GM21390 (cell line): ENCODE measurements at regions not wholly inside any gene's neighbourhood (a gene's known extent, or its start where the extent isn't known, plus 50 kb on each side); places are given as distances from the start of the nearest gene placed in this dataset.

Experiments
- ATAC-seq: cut with Tn5 transposase; IDR thresholded peaks from one replicate; pipeline ENCODE4 v1.9.1; 2021; ENCODE audit not compliant: unreplicated experiment

GRCh38 chr5:2255915-2256690, 373.4 kb upstream of the IRX4 start:
- ATAC-seq = no peak

DNA sequence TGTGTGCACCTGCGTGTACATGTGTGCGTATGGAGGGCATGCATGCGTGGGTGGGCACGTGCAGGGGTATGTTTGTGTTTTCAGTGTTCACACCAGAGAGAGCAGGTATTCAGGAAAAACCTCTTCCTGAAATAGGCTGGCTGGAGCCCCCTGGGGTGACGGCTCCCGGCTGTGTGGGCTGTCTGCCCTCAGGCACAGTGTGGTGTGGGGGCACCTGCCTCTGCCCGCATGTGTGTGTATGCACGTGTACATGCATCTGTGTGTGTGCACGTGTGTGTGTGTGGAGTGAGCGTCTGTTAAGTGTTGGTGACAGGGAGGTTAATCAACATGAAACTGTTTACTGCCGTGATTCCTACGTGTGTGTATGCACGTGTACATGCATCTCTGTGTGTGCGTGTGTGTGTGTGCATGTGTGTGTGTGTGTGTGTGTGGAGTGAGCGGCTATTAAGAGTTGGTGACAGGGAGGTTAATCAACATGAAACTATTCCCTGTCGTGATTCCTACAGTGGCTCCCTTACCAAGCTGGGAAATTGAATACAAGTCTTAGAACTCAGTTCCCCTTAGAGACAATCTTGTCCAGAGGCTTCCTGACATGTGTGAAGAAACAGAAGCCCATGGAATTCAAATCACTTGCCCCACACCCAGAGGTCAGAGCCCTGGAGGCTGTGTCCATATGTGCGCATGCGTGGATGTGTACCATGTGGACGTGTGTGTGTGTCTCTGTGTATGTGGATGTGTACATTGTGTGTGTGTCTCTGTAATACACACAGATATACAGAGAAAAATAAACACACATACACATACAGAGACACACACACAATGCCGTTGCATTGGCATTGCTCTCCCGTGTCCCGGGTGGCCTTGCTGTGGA, 372.4 kb upstream of the IRX4 start:
- no peak for ATAC-seq

DNA sequence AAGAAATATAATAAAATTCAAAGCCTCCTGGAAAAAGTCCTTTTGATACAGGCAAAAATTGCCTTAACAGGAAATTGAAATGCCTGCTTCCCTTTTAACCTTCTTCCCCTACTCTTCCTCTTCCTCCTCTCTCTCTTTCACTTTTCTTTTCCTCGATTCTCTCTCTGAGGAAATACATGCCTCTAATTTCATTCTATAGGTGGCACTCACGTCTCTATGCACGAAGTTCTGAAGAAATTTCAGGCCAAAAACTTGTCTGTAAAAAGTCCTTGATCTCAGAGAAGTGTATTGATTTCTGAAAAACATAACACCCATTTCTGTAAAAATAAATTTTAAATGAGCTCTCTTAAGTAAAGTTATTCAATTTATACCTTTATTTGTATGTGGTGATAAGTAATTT, 371.7 kb upstream of the IRX4 start:
- no peak for ATAC-seq

DNA sequence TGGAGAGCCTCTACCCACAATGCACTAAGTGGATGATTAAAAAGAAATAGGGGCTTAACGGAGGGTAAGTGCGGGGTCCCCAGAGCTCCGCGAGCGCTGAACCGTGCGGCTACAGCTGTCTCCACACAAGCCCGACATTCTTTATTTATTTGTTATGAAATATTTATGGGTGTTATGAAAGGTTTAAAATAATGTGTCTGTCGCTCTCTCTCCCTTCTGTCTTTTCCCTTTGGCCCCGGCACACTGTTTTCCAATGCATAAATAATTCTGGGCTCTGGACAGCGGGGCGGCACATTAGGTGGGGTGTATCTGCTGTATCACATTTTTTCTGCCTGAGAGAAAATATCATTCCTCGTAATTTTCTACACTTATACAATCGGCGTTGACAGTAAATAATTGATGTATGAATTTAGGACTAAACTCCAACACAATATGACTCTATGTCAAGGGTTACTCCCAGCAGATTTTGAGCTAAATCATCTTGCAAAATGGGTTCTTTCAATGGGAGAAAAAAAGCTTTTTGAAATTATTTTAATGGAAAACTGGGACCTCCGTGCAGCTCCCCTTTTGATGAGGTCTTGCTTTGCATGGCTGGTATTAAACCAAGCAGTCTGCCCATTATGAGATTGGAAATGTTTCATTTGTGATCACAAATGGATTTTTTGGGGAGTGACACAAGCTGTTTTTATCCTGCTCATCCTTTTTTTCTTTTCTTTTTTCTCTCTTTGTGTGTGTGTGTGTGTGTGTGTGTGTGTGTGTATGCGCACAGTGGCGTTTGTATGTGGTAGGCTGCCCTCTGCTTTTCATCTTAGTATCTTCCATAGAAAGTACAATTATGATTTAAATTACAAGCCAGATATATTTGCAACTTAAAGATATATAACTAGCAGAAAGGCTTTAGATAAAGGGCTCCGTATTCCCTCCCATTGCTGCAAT, 370.6 kb upstream of the IRX4 start:
- no peak for ATAC-seq

DNA sequence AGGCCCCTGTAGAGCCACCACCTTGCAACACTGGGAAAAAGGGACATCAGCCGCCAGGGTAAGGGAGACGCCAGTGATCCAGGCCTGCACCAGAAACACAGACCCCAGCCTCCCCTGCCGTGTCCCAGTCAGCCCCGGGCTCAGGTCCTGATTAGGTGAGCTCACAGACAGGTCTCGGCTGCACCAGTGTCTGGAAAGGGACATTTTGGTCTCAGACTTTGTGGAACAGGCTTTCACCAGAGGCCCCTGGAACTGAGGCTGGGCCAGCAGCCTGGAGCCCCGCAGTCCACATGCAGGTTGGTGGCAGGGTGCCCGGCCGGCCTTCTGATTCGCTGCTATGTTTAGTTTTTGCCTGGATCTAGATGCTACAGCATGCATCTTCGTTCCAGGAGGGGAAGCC, 369.0 kb upstream of the IRX4 start:
- ATAC-seq = no peak

- no peak for ATAC-seq
Observed at GRCh38 chr5:2251298-2251697, 368.6 kb upstream of the IRX4 start.

GRCh38 chr5:2250365-2250950, 367.7 kb upstream of the IRX4 start:
- no peak for ATAC-seq

DNA sequence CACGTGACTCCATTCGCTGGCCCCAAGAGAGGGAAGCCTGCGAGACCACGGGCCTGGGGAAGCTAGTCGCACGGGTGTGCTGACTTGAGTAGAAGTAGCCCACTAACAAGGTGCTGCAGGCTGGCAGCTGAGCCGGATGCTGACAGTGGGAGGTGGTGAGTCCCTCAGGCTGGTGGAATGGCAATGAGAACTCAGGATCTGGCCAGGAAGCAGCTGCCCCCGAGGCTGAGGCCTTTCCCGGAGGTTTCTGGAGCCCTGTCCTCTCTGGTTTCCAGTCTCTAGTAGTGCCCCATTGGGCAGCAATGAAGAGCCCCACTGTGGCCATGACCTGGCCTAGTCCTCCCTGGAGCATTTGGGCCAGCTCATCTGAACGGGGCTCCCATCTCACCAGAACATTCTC, 366.7 kb upstream of the IRX4 start:
- no peak for ATAC-seq

GRCh38 chr5:2249026-2249425, 366.3 kb upstream of the IRX4 start:
- no peak for ATAC-seq

DNA sequence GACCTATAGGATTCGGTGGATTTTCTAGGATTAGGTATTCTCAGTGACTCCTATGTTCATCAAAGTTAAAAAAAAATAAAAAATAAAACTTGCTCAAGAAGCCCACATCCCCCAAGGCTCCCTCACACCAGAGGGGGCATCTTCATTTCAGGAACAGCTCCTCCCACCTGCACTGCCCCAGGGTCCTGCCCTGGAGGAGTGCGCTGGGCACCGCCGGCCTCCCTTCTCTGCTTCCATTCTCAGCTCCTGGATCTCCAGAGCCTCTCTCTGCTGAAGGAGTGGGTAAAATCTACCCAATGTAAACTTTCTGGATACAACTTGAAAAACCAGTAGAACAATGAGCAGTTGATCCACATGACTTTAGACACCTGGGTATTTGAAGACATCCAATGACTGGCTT, 359.8 kb upstream of the IRX4 start:
- ATAC-seq = no peak

DNA sequence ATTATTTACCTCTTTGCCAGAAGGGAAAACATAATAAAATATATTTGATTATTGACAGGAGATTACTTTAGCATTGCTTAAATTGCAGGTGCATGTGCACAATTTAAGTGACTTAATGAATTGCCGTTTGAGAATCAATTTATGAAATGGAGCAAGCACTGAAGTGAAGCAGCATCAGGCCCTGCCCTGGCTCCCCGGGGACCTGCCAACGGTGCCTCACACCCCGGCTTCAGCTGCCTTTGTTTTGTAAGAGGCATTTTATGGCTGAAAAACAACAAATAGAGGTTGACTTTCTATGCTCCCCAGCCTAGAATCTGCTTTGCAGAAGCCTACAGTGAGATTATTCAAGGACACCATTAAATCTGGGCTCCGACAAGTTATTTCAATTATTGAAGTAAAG, 359.1 kb upstream of the IRX4 start:
- no peak for ATAC-seq

- no peak for ATAC-seq
Observed at GRCh38 chr5:2240118-2240904, 357.6 kb upstream of the IRX4 start.

DNA sequence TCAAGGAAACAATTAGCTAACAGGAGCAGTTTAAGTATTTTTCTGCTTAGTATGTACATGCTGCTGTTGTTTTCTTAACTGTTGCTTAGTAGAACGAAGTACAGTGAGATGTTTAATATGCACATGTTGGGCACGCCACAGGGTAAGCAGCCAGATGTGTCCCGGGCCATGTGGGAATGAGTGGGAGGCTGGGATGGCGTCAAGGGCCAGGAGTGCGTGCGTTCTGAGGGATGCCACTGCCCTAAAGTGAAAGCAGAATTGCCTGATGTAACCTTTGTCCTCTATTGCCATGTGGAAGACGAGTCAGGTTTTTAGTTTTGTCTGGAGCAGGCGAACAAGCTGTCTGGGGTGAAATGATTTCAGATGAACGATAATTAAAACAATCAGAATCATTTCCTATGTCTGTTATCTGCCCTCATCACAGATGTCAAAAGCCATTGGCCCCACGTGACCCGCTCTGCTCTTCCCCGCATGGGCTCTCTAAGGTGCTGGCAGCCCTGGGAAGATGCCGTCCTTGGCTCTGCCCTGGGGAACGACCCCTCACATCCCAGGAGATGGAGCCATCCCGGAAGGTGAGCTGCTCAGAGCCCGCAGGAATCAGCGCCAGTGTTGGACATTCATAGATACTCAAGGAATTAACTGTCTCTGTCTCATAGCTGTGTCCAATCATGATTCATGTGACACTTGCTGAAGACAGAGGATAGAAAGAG, 356.6 kb upstream of the IRX4 start:
- no peak for ATAC-seq

GRCh38 chr5:2238732-2239131, 356.0 kb upstream of the IRX4 start:
- no peak for ATAC-seq

- ATAC-seq = no peak
Observed at GRCh38 chr5:2227433-2227832, 344.7 kb upstream of the IRX4 start.

DNA sequence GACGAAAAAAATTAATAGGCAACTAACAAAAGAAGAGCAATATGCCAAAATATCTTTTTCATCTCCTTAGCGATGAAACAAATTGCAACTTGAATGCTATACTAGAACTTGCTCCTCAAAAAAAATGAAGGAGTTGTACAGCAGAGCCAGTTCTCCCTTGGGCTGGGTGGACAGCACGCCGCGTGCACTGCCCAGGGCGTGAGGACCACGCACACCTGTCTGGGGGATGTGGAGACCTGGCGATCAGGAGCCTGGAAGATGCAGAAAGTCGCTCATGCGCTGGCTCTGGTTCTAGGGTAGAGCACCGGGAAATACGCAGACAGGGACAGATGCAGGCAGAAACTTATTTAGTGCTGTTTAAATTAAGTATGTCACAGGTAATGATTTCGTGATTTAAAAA, 342.0 kb upstream of the IRX4 start:
- no peak for ATAC-seq

GRCh38 chr5:2223303-2223702, 340.6 kb upstream of the IRX4 start:
- no peak for ATAC-seq

DNA sequence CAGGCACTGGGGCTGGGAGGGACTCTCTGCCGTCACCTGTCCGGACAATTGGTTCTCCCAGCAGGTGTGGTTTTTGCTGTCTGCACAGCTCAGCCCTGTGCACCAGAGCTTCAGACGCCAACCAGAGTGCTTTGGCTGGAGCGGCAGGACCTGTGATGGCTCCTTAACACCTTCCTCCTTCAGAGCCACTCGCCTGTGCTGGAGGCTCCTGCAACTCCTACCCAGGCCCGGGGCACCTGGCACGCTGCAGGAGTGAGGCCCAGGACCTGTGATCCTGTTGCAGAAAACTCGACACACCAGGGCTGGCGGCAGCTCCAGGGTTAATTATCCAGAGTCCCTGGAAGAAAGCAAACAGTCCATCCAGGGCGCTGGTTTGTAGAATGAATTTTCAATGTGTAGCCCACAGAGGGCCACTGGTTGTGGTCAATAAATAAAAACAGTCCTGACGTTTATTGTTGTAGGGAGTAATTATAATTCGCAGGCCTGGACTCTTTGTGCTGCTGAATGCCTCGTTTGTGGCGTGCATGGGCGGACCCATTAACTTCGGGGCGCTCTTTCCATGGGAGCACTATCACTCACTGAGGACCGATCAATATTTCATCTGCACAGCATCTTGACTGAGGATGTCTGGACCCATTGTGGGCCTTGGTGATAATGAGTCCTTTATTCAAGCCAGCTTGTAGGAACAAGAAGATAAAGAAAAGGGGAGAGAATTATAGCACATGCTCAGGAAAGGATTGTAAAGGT, 339.7 kb upstream of the IRX4 start:
- no peak for ATAC-seq

- no peak for ATAC-seq
Observed at GRCh38 chr5:2221450-2221849, 338.7 kb upstream of the IRX4 start.
